ENCODE measurements at regions not wholly inside any gene's neighbourhood (a gene's known extent, or its start where the extent isn't known, plus 50 kb on each side); places are given as distances from the start of the nearest gene placed in this dataset.

- TF ChIP-seq, protein P1, sequence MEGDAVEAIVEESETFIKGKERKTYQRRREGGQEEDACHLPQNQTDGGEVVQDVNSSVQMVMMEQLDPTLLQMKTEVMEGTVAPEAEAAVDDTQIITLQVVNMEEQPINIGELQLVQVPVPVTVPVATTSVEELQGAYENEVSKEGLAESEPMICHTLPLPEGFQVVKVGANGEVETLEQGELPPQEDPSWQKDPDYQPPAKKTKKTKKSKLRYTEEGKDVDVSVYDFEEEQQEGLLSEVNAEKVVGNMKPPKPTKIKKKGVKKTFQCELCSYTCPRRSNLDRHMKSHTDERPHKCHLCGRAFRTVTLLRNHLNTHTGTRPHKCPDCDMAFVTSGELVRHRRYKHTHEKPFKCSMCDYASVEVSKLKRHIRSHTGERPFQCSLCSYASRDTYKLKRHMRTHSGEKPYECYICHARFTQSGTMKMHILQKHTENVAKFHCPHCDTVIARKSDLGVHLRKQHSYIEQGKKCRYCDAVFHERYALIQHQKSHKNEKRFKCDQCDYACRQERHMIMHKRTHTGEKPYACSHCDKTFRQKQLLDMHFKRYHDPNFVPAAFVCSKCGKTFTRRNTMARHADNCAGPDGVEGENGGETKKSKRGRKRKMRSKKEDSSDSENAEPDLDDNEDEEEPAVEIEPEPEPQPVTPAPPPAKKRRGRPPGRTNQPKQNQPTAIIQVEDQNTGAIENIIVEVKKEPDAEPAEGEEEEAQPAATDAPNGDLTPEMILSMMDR (IDR thresholded peaks at IDR 0.05 in 8 of 11, conservative IDR thresholded peaks at IDR 0.05 in 3 of 11): no peak
- no peak for TF ChIP-seq POLR2A (IDR thresholded peaks at IDR 0.05)
Observed at GRCh38 chr10:121681997-121682687, 83.9 kb upstream of the FGFR2 start.

Measured in spleen (tissue), 7 donors.